ENCODE measurements at regions not wholly inside any gene's neighbourhood (a gene's known extent, or its start where the extent isn't known, plus 50 kb on each side); places are given as distances from the start of the nearest gene placed in this dataset.

DNA sequence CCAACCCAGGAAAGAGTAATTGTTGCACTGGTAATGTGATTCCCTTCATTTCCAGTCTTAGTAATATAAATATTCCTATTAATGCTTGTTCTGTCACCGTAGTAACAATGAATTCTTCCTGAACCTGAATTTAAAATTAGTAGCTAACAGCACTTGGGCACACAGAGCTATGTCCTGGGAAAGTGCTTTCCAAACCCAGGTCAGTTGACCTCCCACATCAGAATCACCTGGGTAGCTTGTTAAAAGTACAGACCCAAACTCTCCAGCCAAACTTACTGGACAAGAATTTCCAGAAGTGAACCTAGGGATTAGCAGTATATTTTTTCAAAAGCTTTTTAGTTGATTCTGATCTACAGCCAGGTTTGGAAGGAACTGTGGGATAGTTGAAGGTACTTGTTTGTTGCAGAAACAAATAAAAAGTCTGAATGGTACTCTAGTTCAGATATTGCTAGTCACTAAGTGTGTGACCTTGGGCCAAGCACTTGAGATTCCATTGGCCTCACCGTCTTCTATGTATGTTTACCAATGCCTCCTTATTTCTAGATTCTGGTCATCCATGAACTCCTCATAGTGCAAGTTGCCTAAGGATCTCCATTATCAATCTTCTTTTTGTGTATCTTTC, 192.9 kb upstream of the CNKSR2 start:
- no peak for DNase-seq (ENCODE audit: low read depth in 2 of 2)
- Histone ChIP-seq H3K9me3 (ENCODE audit: control insufficient read depth, insufficient read depth, low read depth, low read length) (no peaks in the 10 kb centered on the region), H3K9ac (ENCODE audit: insufficient read depth, low read length) (no peak overlapping the region), H3K79me2 (ENCODE audit: control insufficient read depth, insufficient read depth, low read length) (no peaks in the 10 kb centered on the region), H3K4me1 (ENCODE audit: control insufficient read depth, extremely low read depth, insufficient read depth, low read length) (no peaks in the 10 kb centered on the region), H4K20me1 (ENCODE audit: control insufficient read depth, extremely low read depth, insufficient read depth, low read length) (no peaks in the 10 kb centered on the region), H3K27ac (ENCODE audit: insufficient read depth, low read length) (no peak overlapping the region), H3K4me3 (replicated peaks in 1 of 4; ENCODE audit: control extremely low read depth in 1 of 4, insufficient read depth in 1 of 4, low read depth in 3 of 4, low read length in 4 of 4) (no peak overlapping the region), H3K36me3 (ENCODE audit: control insufficient read depth, insufficient read depth, low read length) (no peaks in the 10 kb centered on the region), H3K4me2 (ENCODE audit: extremely low read depth, insufficient read depth, low read length) (no peak overlapping the region), H2AFZ (ENCODE audit: low read length) (no peak overlapping the region), H3K27me3 (ENCODE audit: control insufficient read depth, insufficient read depth, low read length) (no peaks in the 10 kb centered on the region)
- TF ChIP-seq, protein P1, sequence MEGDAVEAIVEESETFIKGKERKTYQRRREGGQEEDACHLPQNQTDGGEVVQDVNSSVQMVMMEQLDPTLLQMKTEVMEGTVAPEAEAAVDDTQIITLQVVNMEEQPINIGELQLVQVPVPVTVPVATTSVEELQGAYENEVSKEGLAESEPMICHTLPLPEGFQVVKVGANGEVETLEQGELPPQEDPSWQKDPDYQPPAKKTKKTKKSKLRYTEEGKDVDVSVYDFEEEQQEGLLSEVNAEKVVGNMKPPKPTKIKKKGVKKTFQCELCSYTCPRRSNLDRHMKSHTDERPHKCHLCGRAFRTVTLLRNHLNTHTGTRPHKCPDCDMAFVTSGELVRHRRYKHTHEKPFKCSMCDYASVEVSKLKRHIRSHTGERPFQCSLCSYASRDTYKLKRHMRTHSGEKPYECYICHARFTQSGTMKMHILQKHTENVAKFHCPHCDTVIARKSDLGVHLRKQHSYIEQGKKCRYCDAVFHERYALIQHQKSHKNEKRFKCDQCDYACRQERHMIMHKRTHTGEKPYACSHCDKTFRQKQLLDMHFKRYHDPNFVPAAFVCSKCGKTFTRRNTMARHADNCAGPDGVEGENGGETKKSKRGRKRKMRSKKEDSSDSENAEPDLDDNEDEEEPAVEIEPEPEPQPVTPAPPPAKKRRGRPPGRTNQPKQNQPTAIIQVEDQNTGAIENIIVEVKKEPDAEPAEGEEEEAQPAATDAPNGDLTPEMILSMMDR (conservative IDR thresholded peaks at IDR 0.05 in 1 of 2, IDR thresholded peaks at IDR 0.05 in 1 of 2; ENCODE audit: low read depth in 1 of 2, low read length in 2 of 2) = no peak
- no peak for TF ChIP-seq EZH2 (IDR thresholded peaks at IDR 0.05; ENCODE audit: low read length, missing control alignments)

DNA sequence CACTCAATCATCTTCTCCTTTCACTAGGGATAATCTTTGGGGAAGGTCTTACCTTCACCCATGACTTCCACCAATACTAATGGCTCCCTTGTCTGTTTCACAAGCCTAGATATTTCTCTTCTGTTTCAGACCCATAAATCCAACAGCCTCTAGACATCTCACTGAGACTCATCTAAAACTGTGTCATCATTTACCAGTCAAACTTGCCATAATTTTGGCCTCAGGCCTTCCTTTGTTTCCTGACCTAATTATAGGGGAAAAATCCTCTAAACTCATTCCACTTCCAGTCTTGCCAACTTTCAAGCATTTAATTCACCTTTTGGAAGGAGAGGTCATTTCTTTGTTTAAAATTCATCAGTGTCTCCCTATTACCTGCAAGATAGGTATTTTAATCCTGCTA, 181.0 kb upstream of the CNKSR2 start:
- Histone ChIP-seq H3K9me3 (ENCODE audit: control insufficient read depth, insufficient read depth, low read depth, low read length) (no peaks in the 10 kb centered on the region), H3K9ac (ENCODE audit: insufficient read depth, low read length) (no peak overlapping the region), H3K27me3 (ENCODE audit: control insufficient read depth, insufficient read depth, low read length) (no peaks in the 10 kb centered on the region), H3K36me3 (ENCODE audit: control insufficient read depth, insufficient read depth, low read length) (no peaks in the 10 kb centered on the region), H3K4me3 (replicated peaks in 1 of 4; ENCODE audit: control extremely low read depth in 1 of 4, insufficient read depth in 1 of 4, low read depth in 3 of 4, low read length in 4 of 4) (no peak overlapping the region), H3K27ac (ENCODE audit: insufficient read depth, low read length) (no peak overlapping the region), H2AFZ (ENCODE audit: low read length) (no peak overlapping the region), H3K4me1 (ENCODE audit: control insufficient read depth, extremely low read depth, insufficient read depth, low read length) (no peaks in the 10 kb centered on the region), H4K20me1 (ENCODE audit: control insufficient read depth, extremely low read depth, insufficient read depth, low read length) (no peaks in the 10 kb centered on the region), H3K79me2 (ENCODE audit: control insufficient read depth, insufficient read depth, low read length) (no peaks in the 10 kb centered on the region), H3K4me2 (ENCODE audit: extremely low read depth, insufficient read depth, low read length) (no peak overlapping the region)
- TF ChIP-seq, protein P1 (conservative IDR thresholded peaks at IDR 0.05 in 1 of 2, IDR thresholded peaks at IDR 0.05 in 1 of 2; ENCODE audit: low read depth in 1 of 2, low read length in 2 of 2) = no peak
- no peak for TF ChIP-seq EZH2 (IDR thresholded peaks at IDR 0.05; ENCODE audit: low read length, missing control alignments)
- no peak for DNase-seq (ENCODE audit: low read depth in 2 of 2)

DNA sequence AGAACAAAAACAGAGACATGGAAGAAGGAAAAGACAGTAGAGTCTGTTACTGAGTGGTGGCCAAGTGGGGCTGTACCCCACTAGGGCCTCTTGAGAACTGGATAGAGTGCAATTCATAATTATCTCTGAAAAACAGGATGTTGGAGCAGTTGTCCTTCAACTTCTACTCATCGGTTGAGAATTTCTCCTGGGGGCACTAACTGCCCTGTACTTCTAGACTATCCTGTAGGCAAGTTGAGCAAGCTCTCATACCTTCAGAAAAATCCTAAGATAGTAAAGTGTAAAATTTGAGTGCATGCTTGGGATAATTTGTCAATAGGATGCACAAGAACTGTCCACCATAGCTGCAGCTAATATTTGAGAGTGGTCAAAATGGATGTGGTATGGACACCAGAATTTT, 179.7 kb upstream of the CNKSR2 start:
- Histone ChIP-seq H3K36me3 (ENCODE audit: control insufficient read depth, insufficient read depth, low read length) (no peaks in the 10 kb centered on the region), H3K27ac (ENCODE audit: insufficient read depth, low read length) (no peak overlapping the region), H3K27me3 (ENCODE audit: control insufficient read depth, insufficient read depth, low read length) (no peaks in the 10 kb centered on the region), H3K4me2 (ENCODE audit: extremely low read depth, insufficient read depth, low read length) (no peak overlapping the region), H3K9ac (ENCODE audit: insufficient read depth, low read length) (no peak overlapping the region), H3K9me3 (ENCODE audit: control insufficient read depth, insufficient read depth, low read depth, low read length) (no peaks in the 10 kb centered on the region), H3K79me2 (ENCODE audit: control insufficient read depth, insufficient read depth, low read length) (no peaks in the 10 kb centered on the region), H4K20me1 (ENCODE audit: control insufficient read depth, extremely low read depth, insufficient read depth, low read length) (no peaks in the 10 kb centered on the region), H3K4me3 (replicated peaks in 1 of 4; ENCODE audit: control extremely low read depth in 1 of 4, insufficient read depth in 1 of 4, low read depth in 3 of 4, low read length in 4 of 4) (no peak overlapping the region), H3K4me1 (ENCODE audit: control insufficient read depth, extremely low read depth, insufficient read depth, low read length) (no peaks in the 10 kb centered on the region), H2AFZ (ENCODE audit: low read length) (no peak overlapping the region)
- TF ChIP-seq, protein P1 (conservative IDR thresholded peaks at IDR 0.05 in 1 of 2, IDR thresholded peaks at IDR 0.05 in 1 of 2; ENCODE audit: low read depth in 1 of 2, low read length in 2 of 2) = no peak
- TF ChIP-seq EZH2 (IDR thresholded peaks at IDR 0.05; ENCODE audit: low read length, missing control alignments) = no peak
- DNase-seq (ENCODE audit: low read depth in 2 of 2) = no peak

All from fibroblast of lung (primary cell).